HFF-Myc (cell line): ENCODE measurements at regions not wholly inside any gene's neighbourhood (a gene's known extent, or its start where the extent isn't known, plus 50 kb on each side); places are given as distances from the start of the nearest gene placed in this dataset.

Experiments used
- DNase-seq: peaks from one replicate; pipeline ENCODE4 v3.0.0-alpha.2; 2011; ENCODE audit warnings: low read depth; ENCODE audit errors: extremely low read depth
- H3K4me3 ChIP-seq: replicated peaks from 2 replicates; pipeline ENCODE4 v1.5.1; 2011; ENCODE audit warnings: low read depth, mild to moderate bottlenecking, control low read depth, low read length
- TF ChIP-seq, protein P1 (sequence below): IDR thresholded peaks from 2 replicates; pipeline ENCODE4 v1.5.1; 2012; ENCODE audit warnings: mild to moderate bottlenecking, low read depth, low read length, control low read depth; ENCODE audit errors: missing control alignments

DNA sequence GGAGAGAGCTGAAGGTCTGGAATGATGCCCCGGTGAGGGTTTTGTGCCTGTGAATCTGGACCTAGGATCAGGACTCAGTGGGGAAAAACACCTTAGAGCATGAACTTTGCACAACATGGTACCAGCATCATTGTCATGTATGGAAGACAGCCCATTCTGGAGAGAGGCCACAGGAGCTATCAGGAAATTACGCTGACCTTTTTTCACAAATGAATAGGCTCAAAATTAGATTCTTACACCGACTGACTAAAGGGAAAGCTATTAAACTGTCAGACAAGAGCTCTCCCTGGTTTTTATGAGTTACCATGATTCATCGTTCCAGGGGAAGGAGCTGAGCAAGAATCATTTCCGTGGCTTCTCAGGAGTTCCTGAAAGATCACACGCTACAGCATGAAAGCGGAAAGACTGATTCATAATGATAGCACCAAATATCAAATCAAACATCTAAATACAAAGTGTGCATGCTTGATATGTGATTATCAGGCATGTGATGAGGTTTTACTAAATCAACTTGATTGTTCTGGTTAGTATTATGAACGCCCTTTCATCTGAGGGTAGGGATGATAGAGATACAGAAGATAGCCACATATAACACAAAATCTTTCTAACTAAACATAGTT, 224.9 kb upstream of the SMLR1 start:
- peak; percentile 91 for DNase-seq
- H3K4me3 ChIP-seq: no peak overlapping the region

DNA sequence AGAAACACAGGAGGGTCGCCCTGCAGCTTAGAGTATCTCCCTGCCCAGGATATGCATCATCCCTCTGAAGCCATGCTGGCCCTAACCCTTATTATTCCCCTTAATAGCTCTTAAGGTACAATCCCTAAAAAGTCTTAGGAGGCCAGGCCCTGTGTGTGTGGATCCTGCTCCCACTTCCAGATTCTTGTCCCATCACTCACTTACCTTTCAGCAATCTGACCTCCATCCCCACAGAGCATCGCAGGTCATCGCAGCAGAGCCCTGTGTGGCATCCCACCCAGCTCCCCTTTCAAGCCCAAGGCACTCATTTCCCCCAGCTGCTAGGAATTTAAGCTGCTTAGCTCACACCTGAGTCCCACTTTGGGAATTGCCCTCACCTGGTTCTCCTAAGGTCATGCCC, 223.8 kb upstream of the SMLR1 start:
- H3K4me3 ChIP-seq: no peak overlapping the region
- TF ChIP-seq, protein P1, sequence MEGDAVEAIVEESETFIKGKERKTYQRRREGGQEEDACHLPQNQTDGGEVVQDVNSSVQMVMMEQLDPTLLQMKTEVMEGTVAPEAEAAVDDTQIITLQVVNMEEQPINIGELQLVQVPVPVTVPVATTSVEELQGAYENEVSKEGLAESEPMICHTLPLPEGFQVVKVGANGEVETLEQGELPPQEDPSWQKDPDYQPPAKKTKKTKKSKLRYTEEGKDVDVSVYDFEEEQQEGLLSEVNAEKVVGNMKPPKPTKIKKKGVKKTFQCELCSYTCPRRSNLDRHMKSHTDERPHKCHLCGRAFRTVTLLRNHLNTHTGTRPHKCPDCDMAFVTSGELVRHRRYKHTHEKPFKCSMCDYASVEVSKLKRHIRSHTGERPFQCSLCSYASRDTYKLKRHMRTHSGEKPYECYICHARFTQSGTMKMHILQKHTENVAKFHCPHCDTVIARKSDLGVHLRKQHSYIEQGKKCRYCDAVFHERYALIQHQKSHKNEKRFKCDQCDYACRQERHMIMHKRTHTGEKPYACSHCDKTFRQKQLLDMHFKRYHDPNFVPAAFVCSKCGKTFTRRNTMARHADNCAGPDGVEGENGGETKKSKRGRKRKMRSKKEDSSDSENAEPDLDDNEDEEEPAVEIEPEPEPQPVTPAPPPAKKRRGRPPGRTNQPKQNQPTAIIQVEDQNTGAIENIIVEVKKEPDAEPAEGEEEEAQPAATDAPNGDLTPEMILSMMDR: no peak
- DNase-seq: no peak

More for the DNA sequence above, 224.9 kb upstream of the SMLR1 start:
- TF ChIP-seq, protein P1: no peak

DNA sequence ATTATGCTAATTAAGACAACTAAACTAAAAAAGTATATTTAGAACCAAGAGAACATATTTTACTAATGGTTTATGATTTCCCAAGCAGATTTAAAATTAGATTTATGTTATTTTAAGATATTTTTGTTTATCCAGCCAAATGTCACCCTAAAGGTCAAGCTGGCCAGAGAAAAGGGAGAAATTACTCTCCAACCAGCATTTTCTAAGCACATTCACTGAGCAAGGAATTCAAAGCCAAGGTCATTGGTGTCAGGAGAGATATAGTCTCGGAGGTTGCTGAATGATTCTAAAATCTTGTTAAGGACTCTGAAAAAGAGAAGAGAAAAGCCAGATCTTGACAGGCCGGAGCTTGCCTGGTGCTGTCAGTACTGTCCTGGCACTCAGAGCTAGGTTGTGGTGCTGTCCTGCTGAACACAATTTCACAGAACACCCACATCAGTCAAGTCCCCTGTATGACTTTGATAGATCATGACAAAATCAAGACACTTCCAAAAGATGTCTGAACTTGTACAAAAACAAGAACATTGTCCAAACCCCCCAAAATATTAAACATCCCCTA, 222.3 kb upstream of the SMLR1 start:
- no peak for DNase-seq
- no peak overlapping the region for H3K4me3 ChIP-seq
- TF ChIP-seq, protein P1: no peak

DNA sequence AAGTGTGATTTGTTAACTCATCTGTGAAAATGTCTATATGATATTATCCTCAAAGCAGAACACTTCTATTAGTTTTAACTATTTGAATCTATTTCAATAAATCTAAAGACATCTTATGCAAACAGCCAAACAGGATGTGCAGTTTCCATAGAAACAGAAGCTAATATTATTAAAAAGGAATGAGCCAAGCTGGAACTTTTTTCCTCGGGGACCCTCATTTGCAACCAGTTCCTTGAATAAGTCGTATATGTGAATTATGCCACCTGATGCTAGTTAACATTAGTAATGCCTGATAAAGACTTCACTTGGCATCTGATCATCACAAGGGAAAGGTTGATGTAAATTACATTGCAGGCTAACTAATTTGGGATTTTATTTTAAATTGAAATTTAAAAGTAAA, 216.9 kb upstream of the SMLR1 start:
- H3K4me3 ChIP-seq: no peak overlapping the region
- TF ChIP-seq, protein P1: no peak
- no peak for DNase-seq

DNA sequence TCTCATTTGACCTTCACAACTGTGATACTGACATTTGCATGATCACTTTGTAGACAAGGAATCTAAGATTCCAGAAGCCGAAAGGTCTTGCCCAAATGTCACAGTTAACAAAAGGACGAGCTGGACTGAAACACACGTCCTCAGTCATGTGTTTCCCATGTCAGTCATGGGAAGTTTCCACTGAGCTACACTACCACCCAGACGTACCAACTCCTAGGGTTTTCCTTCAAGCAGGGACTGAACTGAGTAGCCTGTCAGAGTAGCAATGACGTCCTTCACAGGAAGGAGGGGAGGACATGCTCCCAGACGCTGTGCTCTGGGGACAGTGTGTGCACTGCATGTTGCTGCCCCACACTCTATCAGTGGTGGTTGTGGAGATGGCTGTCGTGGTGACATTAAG, 215.8 kb upstream of the SMLR1 start:
- TF ChIP-seq, protein P1: no peak
- DNase-seq: no peak
- H3K4me3 ChIP-seq: no peak overlapping the region

DNA sequence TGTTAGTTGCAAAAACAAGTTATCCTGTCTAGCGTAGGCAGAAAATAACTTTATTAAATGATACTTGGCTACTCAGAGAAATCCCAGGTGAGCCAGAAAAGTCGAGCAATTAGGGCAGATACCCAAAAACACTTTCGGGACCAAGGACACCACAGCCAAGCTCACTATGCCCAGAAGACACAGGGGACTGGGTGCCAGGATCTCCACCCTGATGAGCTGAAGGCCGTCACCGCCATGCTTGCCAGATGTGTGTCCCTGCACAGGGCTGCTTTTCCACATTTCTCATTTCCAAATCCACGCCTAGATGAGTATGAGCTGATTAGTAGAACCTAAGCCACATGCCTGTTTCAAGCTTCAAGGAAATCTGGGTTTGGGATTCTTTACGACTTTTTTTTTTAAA, 214.0 kb upstream of the SMLR1 start:
- TF ChIP-seq, protein P1: no peak
- DNase-seq: no peak

DNA sequence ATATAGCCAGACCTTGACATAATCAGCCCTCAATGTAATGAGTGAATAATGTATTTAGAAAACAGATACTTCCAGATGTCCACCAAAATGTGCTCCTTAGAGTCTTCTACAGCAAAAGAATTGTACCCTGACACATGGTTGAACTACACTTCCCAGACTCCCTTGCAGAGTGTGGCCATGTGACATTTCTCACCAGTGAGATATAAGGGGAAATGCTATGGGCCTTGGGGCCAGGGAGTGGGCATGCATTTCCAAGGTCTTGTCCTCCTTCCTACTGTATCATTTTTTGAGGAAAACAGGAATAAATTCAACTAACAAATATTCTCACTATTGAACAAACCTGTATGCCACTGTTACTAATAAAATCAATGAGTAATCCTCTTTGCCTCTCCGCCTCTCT, 211.4 kb upstream of the SMLR1 start:
- H3K4me3 ChIP-seq: no peak overlapping the region
- TF ChIP-seq, protein P1: no peak
- DNase-seq: no peak

More for the DNA sequence above, 214.0 kb upstream of the SMLR1 start:
- no peak overlapping the region for H3K4me3 ChIP-seq
